ENCODE measurements at regions not wholly inside any gene's neighbourhood (a gene's known extent, or its start where the extent isn't known, plus 50 kb on each side); places are given as distances from the start of the nearest gene placed in this dataset.

GRCh38 chr10:93160829-93161228 lies 87.1 kb downstream of the CYP26A1 start:
- TF ChIP-seq CTCF (IDR thresholded peaks at IDR 0.05), result no peak
- no peak for TF ChIP-seq POLR2A (IDR thresholded peaks at IDR 0.05)

Data from thyroid gland (tissue), 4 donors.